COLO668 (cell line): ENCODE measurements at regions not wholly inside any gene's neighbourhood (a gene's known extent, or its start where the extent isn't known, plus 50 kb on each side); places are given as distances from the start of the nearest gene placed in this dataset.

Experiments used
- DNase-seq: peaks from one replicate; lab custom pipeline; 2025; ENCODE audit not compliant: unreplicated experiment; lab: John Stamatoyannopoulos, UW

- no peak for DNase-seq
Observed at GRCh38 chr9:550333-550732, 291.2 kb upstream of the DMRT1 start.

GRCh38 chr9:551986-552929 is 289.2 kb upstream of the DMRT1 start:
- DNase-seq = no peak

- DNase-seq = no peak
Observed at GRCh38 chr9:555493-555892, 286.0 kb upstream of the DMRT1 start.

DNA sequence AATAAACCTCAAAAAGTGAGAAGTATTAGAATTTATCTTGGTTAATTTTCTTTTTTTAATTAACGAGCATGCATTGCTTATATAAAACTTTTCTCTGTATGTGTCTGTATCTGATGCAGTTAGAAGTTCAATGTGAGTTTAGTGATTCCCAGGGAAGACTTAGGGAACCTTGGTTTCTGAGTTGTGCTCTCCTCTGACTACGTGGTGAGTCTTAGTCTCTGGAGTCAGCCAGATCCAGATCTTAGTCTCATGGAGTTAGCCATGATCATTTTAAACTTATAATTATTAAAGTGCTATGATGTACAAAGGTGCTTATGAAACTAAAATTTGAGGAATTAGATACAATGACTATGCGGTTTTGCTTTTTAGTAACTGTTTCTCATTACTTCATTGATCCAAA is 285.3 kb upstream of the DMRT1 start:
- DNase-seq = no peak

- no peak for DNase-seq
Observed at GRCh38 chr9:556675-557074, 284.8 kb upstream of the DMRT1 start.

- no peak for DNase-seq
Observed at GRCh38 chr9:557601-558201, 283.8 kb upstream of the DMRT1 start.

- no peak for DNase-seq
Observed at GRCh38 chr9:561427-561826, 280.1 kb upstream of the DMRT1 start.

DNA sequence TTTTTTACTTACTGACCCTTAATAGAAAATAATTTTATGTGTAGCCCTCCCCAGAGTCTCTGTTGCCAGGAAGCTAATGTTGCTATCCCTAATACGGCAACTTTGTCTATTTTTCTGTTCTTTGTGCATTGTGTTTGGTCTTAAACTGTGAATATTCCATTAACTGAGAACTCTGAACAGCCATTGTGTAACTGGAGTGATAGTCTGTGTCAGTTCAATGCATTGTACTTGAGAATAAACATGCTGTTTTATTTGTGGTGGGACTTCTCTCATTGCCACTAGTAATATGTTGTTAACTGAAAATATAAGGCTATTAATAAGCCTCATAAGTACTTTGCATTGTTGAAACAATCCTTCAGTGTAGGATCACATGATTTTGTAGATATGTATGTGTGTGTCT is 278.3 kb upstream of the DMRT1 start:
- no peak for DNase-seq

DNA sequence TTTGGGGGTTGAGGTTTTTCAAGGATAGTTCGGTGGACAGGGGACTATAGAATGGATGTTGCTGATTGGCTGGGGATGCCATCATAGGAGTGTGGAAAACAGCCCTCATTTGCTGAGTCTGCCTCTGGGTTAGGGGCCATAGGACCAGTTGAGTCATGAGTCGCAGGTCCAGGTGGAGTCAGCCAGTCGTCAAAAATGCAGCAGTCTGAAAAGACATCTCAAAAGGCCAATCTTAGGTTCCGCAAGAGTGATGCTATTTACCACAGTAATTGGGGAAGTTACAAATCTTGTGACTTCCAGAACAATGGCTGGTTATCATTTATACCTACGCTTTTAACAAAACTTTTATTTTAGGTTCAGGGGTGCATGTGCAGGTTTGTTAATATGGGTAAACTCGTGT is 276.0 kb upstream of the DMRT1 start:
- DNase-seq = no peak

- DNase-seq = no peak
Observed at GRCh38 chr9:567128-567746, 274.3 kb upstream of the DMRT1 start.

- DNase-seq = no peak
Observed at GRCh38 chr9:567747-568305, 273.7 kb upstream of the DMRT1 start.

DNA sequence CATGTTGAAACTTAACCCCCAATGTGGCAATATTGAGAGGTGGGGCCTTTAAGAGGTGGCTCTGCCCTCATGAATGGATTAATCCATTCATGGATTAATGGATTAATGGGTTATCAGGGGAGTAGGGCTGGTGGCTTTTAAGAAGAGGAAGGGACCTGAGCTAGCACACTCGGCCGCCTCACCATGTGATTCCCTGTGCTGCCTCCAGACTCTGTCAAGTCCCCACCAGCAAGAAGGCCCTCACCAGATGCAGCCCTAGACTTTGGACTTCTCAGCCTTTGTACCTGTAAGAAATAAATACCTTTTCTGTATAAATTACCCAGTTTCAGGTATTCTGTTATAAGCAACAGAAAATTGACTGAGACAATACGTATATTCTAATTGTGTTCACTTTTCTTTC is 272.2 kb upstream of the DMRT1 start:
- DNase-seq = no peak

DNA sequence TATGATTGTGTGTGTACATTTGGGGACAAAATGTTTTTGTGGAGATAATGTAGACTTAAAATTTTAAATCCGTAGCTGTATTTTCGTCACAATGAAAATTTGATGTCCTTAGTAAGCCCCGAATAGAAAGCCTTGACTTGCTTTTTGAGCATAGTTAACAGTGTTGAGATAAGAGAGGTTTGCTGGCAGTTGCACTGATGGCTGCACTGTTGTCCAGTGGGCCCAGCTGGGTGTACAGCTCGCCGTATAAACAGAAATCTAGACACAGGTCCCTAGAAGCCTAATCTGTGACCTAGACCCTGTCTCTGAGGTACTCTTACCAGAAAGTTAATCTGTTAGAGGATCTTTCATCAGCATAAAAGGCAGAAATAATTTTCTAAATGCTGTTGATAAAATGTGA is 271.3 kb upstream of the DMRT1 start:
- DNase-seq = no peak

GRCh38 chr9:571066-571465 is 270.4 kb upstream of the DMRT1 start:
- peak; percentile 9 for DNase-seq

DNA sequence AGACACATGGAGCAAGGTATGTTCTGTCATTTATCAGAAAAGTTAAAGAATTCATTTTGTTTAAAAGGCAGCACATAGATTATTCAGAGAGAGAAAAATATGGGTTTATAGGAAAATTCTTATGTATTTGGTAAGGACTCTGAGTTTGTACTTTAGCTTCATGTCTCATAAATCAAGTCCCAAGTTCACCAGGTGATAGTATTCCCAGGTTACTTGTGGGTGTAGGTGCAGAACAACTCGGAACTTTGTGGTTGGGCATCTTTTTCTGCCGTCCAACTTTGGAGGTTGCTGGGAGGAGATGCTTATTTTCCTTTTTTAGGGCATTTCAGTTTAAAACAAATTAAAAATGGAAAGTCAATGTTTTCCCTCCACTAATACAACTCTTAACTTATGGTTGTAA is 269.8 kb upstream of the DMRT1 start:
- no peak for DNase-seq

- no peak for DNase-seq
Observed at GRCh38 chr9:573691-574410, 267.6 kb upstream of the DMRT1 start.

- DNase-seq = no peak
Observed at GRCh38 chr9:575139-575538, 266.4 kb upstream of the DMRT1 start.

DNA sequence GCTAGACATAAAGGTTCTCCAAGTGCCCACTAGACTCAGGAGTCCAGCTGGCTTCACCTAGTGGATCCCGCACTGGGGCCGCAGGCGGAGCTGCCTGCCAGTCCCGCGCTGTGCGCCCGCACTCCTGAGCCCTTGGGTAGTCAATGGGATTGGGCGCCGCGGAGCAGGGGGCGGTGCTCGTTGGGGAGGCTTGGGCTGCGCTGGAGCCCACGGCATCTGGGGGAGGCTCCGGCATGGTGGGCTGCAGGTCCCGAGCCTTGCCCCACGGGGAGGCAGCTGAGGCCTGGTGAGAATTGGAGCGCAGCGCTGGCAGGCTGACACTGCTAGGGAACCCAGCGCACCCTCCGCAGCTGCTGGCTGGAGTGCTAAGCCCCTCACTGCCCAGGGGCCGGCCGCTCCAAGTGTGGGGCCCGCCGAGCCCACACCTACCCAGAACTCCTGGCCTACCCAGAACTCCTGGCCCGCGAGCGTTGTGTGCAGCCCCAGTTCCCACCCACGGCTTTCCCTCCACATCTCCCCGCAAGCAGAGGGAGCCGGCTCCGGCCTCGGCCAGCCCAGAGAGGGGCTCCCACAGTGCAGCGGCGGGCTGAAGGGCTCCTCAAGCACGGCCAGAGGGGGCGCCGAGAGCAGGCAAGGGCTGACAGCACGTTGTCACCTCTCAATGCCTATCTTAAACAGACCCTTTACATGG is 260.7 kb upstream of the DMRT1 start:
- no peak for DNase-seq

DNA sequence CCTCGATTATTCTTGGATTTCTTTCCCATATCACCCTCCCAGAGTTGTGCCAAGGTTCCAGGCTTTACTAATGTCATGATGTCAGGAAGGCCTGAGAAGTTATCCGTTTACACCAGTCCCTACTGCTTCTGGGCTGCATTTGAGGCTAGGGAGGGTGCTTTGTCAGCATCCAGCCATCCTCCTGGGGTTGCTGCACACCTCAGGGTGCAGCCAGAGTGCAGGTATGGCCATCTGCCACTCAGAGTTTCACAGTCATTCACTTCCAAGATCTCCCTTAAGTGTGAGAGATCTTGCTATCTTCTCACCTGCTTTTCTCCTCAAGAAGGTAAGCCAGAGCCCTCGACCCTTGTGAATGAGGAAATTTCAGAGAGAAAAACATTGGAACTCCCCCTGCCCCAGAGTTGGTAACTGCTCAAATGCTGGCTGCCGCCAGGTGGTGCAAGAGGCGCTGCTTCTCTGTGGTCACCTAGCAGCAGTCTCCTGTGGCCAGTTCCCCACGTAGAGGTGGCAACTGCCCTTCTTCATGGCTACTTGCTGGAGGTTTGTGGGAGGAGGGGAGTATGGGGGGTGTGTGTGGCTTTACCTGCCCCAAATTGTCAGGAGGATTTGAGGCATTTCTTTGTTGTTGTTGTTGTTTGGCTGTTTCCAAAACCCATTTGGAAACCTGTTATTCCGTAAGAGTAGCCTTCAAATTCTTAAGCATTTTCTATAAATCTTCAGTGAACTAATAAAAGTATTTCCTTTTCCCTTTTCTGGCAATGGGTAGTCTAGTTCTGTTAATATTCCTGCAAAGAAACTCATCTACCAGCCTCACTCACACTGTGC is 259.6 kb upstream of the DMRT1 start:
- no peak for DNase-seq

DNA sequence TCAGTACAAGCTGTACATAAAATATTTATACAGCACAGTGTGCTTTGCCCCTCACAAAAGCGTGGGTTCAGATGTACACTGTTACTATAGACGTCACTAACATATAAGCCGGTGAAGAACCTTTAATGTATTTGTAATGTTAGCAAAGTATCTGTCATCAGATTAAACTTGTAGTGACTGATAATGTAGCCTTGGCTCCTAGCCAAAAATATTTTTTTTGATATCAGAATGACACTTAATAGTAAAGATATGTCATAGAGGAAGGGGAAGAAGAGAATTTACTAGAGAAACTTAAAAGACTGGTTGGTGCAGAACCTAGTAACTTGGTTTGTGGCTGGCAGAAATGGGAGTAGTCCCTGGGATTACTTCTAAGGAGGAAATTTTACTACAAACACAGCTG is 258.7 kb upstream of the DMRT1 start:
- DNase-seq = no peak
